Fibroblast of mammary gland (primary cell): ENCODE measurements at regions not wholly inside any gene's neighbourhood (a gene's known extent, or its start where the extent isn't known, plus 50 kb on each side); places are given as distances from the start of the nearest gene placed in this dataset.
"Not testable (repeated sequence)": the region's sequence is repeated elsewhere in the genome, so short reads cannot be mapped to it uniquely, and the experiment has no call there.

Source experiments
- DNase-seq: peaks from one replicate; pipeline ENCODE4 v3.0.0-alpha.2; 2010; ENCODE audit warnings: low read depth
- H3K4me3 ChIP-seq: 2 replicates; pipeline ENCODE4 v1.5.1; 2011; ENCODE audit warnings: low read depth, mild to moderate bottlenecking, low read length, moderate library complexity; ENCODE audit not compliant: control insufficient read depth
- CTCF ChIP-seq: conservative IDR thresholded peaks from 2 replicates; pipeline ENCODE4 v1.5.1; 2011; ENCODE audit warnings: low read depth, low read length, inconsistent platforms; ENCODE audit not compliant: control insufficient read depth, insufficient read depth

GRCh38 chr21:41568606-41569385, 60.8 kb upstream of the TMPRSS2 start:
- no peak for DNase-seq
- no peak overlapping the region for H3K4me3 ChIP-seq
- TF ChIP-seq CTCF: no peak

- H3K4me3 ChIP-seq: no peak overlapping the region
- DNase-seq: no peak
- no peak for TF ChIP-seq CTCF
Observed at GRCh38 chr21:41567901-41568510, 60.0 kb upstream of the TMPRSS2 start.

- DNase-seq, H3K4me3 ChIP-seq: not testable (repeated sequence)
Observed at GRCh38 chr21:41567237-41567636, 59.3 kb upstream of the TMPRSS2 start.

GRCh38 chr21:41566500-41567014, 58.6 kb upstream of the TMPRSS2 start:
- TF ChIP-seq CTCF: no peak
- H3K4me3 ChIP-seq: no peak overlapping the region

GRCh38 chr21:41565550-41565949, 57.6 kb upstream of the TMPRSS2 start:
- no peak for DNase-seq
- H3K4me3 ChIP-seq: no peak overlapping the region
- no peak for TF ChIP-seq CTCF

More at GRCh38 chr21:41566500-41567014, 58.6 kb upstream of the TMPRSS2 start:
- DNase-seq: no peak

- no peak overlapping the region for H3K4me3 ChIP-seq
- no peak for TF ChIP-seq CTCF
- DNase-seq: peak; percentile 93
Observed at GRCh38 chr21:41564871-41565274, 56.9 kb upstream of the TMPRSS2 start.

GRCh38 chr21:41562101-41563000, 54.4 kb upstream of the TMPRSS2 start:
- H3K4me3 ChIP-seq: no peak overlapping the region
- DNase-seq: peak; percentile 51
- TF ChIP-seq CTCF: no peak
